HCT116 (cell line): ENCODE measurements at regions not wholly inside any gene's neighbourhood (a gene's known extent, or its start where the extent isn't known, plus 50 kb on each side); places are given as distances from the start of the nearest gene placed in this dataset.

Experiments used
- CTCF ChIP-seq, 3 experiments: fragments of 200-600 bp in 1 of 3; sonication (generic) in 1 of 3; IDR thresholded peaks in 2 of 3; conservative IDR thresholded peaks in 1 of 3; 2 replicates each; pipeline ENCODE4 v1.5.1; 2012 to 2017; ENCODE audit warnings: low read depth in 2 of 3, low read length in 2 of 3, antibody characterized with exemption in 1 of 3, borderline replicate concordance in 1 of 3, control low read depth in 1 of 3, mild to moderate bottlenecking in 1 of 3, mixed read lengths in 1 of 3, mixed run types in 1 of 3, moderate library complexity in 1 of 3; ENCODE audit not compliant: insufficient read depth in 1 of 3
- POLR2AphosphoS5 ChIP-seq: IDR thresholded peaks from 2 replicates; pipeline ENCODE4 v1.6.1; 2011; ENCODE audit warnings: mild to moderate bottlenecking, low read depth, low read length, moderate library complexity
- TCF7L2 ChIP-seq: IDR thresholded peaks from 2 replicates; pipeline ENCODE4 v1.7.0; 2011; ENCODE audit warnings: borderline replicate concordance, inconsistent platforms; ENCODE audit not compliant: insufficient read depth, insufficient read length; ENCODE audit errors: extremely low read depth

- TF ChIP-seq POLR2AphosphoS5 (no peak), CTCF (IDR thresholded peaks at IDR 0.05 in 2 of 3, conservative IDR thresholded peaks at IDR 0.05 in 1 of 3; ENCODE audit: borderline replicate concordance in 1 of 3, insufficient read depth in 1 of 3, low read depth in 2 of 3, low read length in 2 of 3) (no peak), TCF7L2 (no peak)
These were observed 1418.7 kb downstream of the GRIK2 start for GRCh38 chr6:102812242-102812641.
